GM12801 (cell line): ENCODE measurements at regions not wholly inside any gene's neighbourhood (a gene's known extent, or its start where the extent isn't known, plus 50 kb on each side); places are given as distances from the start of the nearest gene placed in this dataset.

ENCODE experiments used
- CTCF ChIP-seq: IDR thresholded peaks from one replicate; pipeline ENCODE4 v1.5.1; 2011; ENCODE audit warnings: control low read depth; ENCODE audit not compliant: insufficient read length; ENCODE audit errors: extremely low read depth

GRCh38 chr4:178481564-178481963, 1039.3 kb upstream of the AGA start:
- no peak for TF ChIP-seq CTCF

GRCh38 chr4:178523038-178523437, 1080.8 kb upstream of the AGA start:
- TF ChIP-seq CTCF: no peak

- no peak for TF ChIP-seq CTCF
These were observed 1093.8 kb upstream of the AGA start for GRCh38 chr4:178535939-178536579.

GRCh38 chr4:178553201-178553600, 1111.0 kb upstream of the AGA start:
- no peak for TF ChIP-seq CTCF

GRCh38 chr4:178554352-178554751, 1112.1 kb upstream of the AGA start:
- no peak for TF ChIP-seq CTCF

GRCh38 chr4:178556796-178557195, 1114.6 kb upstream of the AGA start:
- TF ChIP-seq CTCF: no peak

- TF ChIP-seq CTCF: no peak
These were observed 1135.7 kb upstream of the AGA start for GRCh38 chr4:178577933-178578332.
